ENCODE measurements at regions not wholly inside any gene's neighbourhood (a gene's known extent, or its start where the extent isn't known, plus 50 kb on each side); places are given as distances from the start of the nearest gene placed in this dataset.

GRCh38 chr1:195794225-195794624 lies 814.0 kb downstream of the KCNT2 start:
- TF ChIP-seq ZNF24 (IDR thresholded peaks at IDR 0.05) (no peak), TCF12 (IDR thresholded peaks at IDR 0.05; ENCODE audit: low read depth, low read length) (no peak), SP1 (IDR thresholded peaks at IDR 0.05; ENCODE audit: low read depth, low read length) (no peak), REST (IDR thresholded peaks at IDR 0.05; ENCODE audit: low read depth, low read length) (no peak)
